HG02852 (cell line): ENCODE measurements at regions not wholly inside any gene's neighbourhood (a gene's known extent, or its start where the extent isn't known, plus 50 kb on each side); places are given as distances from the start of the nearest gene placed in this dataset.
"Not testable (repeated sequence)": the region's sequence is repeated elsewhere in the genome, so short reads cannot be mapped to it uniquely, and the experiment has no call there.

Source experiments
- ATAC-seq: cut with Tn5 transposase; IDR thresholded peaks from one replicate; pipeline ENCODE4 v1.9.1; 2021; ENCODE audit warnings: mild to moderate bottlenecking, moderate library complexity; ENCODE audit not compliant: unreplicated experiment

GRCh38 chr6:112401083-112401482 is 54.0 kb downstream of the RFPL4B start:
- ATAC-seq: no peak

DNA sequence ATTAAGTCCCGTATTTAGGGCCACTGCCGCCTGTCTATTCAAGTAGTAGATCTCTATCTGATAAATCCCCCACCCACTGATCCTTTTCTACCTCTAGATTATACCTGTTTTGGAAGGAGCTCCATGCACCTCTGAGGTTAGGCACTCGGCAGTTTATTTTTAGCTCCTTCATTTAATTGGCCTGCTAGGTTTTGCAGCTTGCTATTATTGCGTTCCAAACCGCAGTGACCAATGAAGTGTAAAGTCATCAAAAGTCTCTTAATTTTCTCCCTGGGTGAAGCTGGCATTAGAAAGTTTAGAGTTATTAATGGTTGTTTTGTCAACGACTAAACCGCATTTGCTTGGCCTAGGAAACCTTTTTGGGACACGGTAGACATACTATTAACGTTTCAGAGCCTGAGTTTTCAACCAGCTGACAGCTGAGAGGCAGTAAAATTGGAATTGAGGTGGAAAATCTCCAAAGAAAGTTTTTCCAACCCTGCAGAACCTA is 60.0 kb downstream of the RFPL4B start:
- ATAC-seq: no peak

GRCh38 chr6:112408522-112408921 is 61.4 kb downstream of the RFPL4B start:
- no peak for ATAC-seq

- ATAC-seq: no peak
These were observed 62.2 kb downstream of the RFPL4B start for GRCh38 chr6:112409311-112409710.

GRCh38 chr6:112413780-112414179 is 66.7 kb downstream of the RFPL4B start:
- no peak for ATAC-seq

GRCh38 chr6:112415366-112415765 is 68.2 kb downstream of the RFPL4B start:
- no peak for ATAC-seq

- no peak for ATAC-seq
These were observed 69.7 kb downstream of the RFPL4B start for GRCh38 chr6:112416866-112417265.

DNA sequence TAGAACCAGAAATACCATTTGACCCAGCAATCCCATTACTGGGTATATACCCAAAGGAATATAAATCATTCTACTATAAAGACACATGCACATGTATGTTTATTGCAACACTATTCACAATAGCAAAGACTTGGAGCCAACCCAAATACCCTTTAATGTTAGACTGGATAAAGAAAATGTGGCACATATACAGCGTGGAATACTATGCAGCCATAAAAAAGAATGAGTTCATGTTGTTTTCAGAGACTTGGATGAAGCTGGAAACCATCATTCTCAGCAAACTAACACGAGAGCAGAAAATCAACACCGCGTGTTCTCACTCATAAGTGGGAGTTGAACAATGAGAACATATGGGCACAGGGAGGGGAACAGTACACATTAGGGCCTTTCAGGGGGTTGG is 79.9 kb downstream of the RFPL4B start:
- ATAC-seq: not testable (repeated sequence)

DNA sequence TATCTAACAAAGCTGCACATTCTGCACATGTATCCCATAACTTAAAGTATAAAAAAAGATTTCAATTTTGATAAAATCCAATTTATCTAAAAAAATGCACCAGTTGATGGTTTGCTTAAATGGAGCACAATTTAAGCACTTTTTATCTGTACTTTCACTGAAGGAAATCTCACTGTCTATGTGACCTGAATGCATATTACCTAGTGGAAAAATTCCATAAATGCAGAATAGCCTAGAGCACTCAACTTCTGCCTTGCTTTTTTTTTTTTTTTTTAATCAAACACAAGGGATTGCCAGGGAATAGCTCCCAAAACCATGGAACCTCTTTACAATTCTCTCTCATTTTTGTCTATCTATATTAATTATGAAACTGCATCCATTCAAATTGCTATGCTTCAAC is 80.4 kb downstream of the RFPL4B start:
- ATAC-seq: no peak

GRCh38 chr6:112428477-112428876 is 81.3 kb downstream of the RFPL4B start:
- no peak for ATAC-seq

- ATAC-seq: no peak
These were observed 82.1 kb downstream of the RFPL4B start for GRCh38 chr6:112429226-112429625.

- ATAC-seq: no peak
These were observed 84.7 kb downstream of the RFPL4B start for GRCh38 chr6:112431803-112432202.

- ATAC-seq: no peak
These were observed 85.7 kb downstream of the RFPL4B start for GRCh38 chr6:112432853-112433252.

- ATAC-seq: no peak
These were observed 86.3 kb downstream of the RFPL4B start for GRCh38 chr6:112433457-112433856.

GRCh38 chr6:112434896-112435435 is 87.8 kb downstream of the RFPL4B start:
- no peak for ATAC-seq

GRCh38 chr6:112437058-112437457 is 89.9 kb downstream of the RFPL4B start:
- ATAC-seq: no peak

DNA sequence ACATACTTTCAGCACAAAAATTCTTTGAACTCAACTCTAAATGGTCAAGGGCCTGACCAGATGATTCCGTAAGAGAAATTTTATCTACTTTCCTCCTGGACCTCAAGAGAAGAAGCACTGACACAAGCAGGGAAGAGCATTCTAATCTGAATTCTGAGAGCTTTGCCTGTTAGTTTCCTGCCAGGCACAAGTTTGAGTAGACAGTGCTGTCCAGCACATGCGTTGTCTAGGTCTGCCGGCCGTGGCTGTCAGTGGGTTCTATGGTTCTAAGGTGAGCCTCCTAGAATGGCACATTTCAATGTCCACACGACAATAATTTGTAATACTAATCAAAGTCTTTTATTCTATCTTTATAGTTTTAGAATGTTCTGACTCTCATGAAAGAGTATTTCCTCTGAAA is 91.9 kb downstream of the RFPL4B start:
- ATAC-seq: no peak

GRCh38 chr6:112439432-112439831 is 92.3 kb downstream of the RFPL4B start:
- ATAC-seq: no peak

DNA sequence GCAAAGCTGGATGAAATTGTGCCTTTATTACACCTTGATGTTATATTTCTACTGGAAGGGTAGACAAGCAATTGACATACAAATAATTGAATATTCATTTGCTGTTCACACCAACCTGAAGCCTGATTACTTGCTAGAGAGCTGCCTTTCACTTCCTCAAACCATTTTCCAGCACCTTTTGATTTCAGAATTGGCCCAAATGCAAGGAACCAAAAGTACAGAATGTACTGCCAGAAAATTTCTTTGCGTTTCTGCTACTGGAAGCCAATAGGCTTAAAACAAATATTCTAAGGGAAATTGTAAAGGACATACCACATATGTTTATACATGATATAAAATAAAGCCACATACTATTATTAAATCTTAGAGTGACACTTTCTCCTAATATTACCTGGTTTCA is 94.5 kb downstream of the RFPL4B start:
- ATAC-seq: no peak

- ATAC-seq: no peak
These were observed 96.3 kb downstream of the RFPL4B start for GRCh38 chr6:112443179-112444065.

DNA sequence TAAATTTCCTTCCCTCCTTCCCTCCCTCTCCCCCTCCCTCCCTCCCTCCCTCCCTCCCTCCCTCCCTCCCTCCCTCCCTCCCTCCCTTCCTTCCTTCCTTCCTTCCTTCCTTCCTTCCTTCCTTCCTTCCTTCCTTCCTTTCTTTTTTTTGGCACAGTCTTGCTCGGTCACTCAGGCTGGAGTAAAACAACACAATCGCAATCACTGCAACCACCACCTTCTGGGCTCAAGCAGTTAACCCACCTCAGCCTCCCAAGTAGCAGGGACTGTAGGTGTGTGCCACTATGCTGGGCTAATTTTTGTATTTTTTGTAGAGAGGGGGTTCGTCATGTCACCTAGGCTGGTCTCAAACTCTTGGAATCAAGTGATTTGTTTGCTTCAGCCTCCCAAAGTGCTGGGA is 101.7 kb downstream of the RFPL4B start:
- ATAC-seq: not testable (repeated sequence)

DNA sequence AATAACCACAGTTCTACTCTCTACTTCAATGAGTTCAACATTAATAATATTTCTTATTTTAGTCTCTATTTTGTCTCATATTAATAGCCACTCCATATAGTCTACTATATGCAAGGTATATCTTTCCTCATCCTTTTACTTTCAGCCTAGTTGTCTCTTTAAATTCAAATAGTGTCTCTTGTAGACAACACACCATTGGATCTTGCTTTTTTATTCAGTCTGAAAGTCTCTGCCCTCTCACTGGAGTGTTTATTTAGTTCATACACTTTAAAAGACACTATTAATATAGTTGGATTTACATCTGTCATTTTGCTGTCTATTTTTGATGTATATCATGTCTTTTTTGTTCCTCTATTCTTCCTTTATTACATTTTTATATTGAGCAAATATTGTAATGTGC is 103.5 kb downstream of the RFPL4B start:
- ATAC-seq: no peak
